Colonic mucosa (tissue), 4 donors: ENCODE measurements at regions not wholly inside any gene's neighbourhood (a gene's known extent, or its start where the extent isn't known, plus 50 kb on each side); places are given as distances from the start of the nearest gene placed in this dataset.

ENCODE experiments used
- DNase-seq: peaks from one replicate; pipeline ENCODE4 v3.0.0-alpha.2; 2020
- H3K27ac ChIP-seq: fragments of 200-600 bp; one replicate; pipeline ENCODE4 v1.8.0; 2021
- H3K27me3 ChIP-seq: fragments of 200-600 bp; one replicate; pipeline ENCODE4 v1.8.0; 2021
- H3K36me3 ChIP-seq: fragments of 200-600 bp; one replicate; pipeline ENCODE4 v1.8.0; 2021
- H3K4me1 ChIP-seq: fragments of 200-600 bp; one replicate; pipeline ENCODE4 v1.8.0; 2021; ENCODE audit warnings: mild to moderate bottlenecking
- H3K4me3 ChIP-seq: fragments of 200-600 bp; one replicate; pipeline ENCODE4 v1.8.0; 2021
- H3K9ac ChIP-seq, 2 donors: one replicate each; pipeline ENCODE4 v1.7.0; 2013; ENCODE audit warnings: control low read depth in 2 of 2, low read depth in 2 of 2, low read length in 2 of 2
- H3K9me3 ChIP-seq: fragments of 200-600 bp; one replicate; pipeline ENCODE4 v1.8.0; 2021
- intact Hi-C: fragments of 100-400 bp; cut with DNase I; formaldehyde crosslinking; loops from one replicate; pipeline ENCODE4 v1.14.1; 2022
- TF ChIP-seq, protein P1 (sequence below): fragments of 200-600 bp; IDR thresholded peaks from one replicate; pipeline ENCODE4 v1.8.0; 2022; ENCODE audit warnings: antibody characterized with exemption, mild to moderate bottlenecking
- donor health status: healthy.
- donor health status: DM: no; HTN: no; CAD: no.
- donor health status: DM: no; HTN: no; CAD: no.

DNA sequence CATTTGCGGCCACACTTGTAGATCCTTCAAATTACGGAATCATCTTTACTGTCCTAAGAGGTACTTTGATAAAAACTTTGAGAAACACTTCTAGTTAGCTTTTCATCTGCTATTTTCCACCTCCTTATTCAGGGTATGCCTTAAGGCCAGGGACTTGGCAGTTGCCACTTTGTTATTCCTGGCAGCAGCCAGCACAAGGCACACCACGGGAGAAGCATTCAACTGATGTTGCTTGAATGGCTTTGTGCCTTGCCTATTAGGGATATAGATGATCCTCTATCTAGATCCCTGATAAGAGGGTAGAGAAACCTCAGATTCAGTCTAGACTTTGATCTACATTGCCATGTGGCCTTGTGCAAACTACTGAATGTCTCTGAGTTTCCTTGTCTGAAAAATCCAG is 70.3 kb upstream of the EPHA4 start:
- intact Hi-C loops: no loop called here
- H3K4me3 ChIP-seq: no peak overlapping the region
- no peak for DNase-seq
- no peaks in the 10 kb centered on the region for H3K9me3 ChIP-seq
- H3K36me3 ChIP-seq: no peaks in the 10 kb centered on the region
- TF ChIP-seq, protein P1, sequence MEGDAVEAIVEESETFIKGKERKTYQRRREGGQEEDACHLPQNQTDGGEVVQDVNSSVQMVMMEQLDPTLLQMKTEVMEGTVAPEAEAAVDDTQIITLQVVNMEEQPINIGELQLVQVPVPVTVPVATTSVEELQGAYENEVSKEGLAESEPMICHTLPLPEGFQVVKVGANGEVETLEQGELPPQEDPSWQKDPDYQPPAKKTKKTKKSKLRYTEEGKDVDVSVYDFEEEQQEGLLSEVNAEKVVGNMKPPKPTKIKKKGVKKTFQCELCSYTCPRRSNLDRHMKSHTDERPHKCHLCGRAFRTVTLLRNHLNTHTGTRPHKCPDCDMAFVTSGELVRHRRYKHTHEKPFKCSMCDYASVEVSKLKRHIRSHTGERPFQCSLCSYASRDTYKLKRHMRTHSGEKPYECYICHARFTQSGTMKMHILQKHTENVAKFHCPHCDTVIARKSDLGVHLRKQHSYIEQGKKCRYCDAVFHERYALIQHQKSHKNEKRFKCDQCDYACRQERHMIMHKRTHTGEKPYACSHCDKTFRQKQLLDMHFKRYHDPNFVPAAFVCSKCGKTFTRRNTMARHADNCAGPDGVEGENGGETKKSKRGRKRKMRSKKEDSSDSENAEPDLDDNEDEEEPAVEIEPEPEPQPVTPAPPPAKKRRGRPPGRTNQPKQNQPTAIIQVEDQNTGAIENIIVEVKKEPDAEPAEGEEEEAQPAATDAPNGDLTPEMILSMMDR: no peak
- no peaks in the 10 kb centered on the region for H3K27me3 ChIP-seq
- no peak overlapping the region for H3K9ac ChIP-seq
- H3K4me1 ChIP-seq: no peaks in the 10 kb centered on the region
- H3K27ac ChIP-seq: no peak overlapping the region

DNA sequence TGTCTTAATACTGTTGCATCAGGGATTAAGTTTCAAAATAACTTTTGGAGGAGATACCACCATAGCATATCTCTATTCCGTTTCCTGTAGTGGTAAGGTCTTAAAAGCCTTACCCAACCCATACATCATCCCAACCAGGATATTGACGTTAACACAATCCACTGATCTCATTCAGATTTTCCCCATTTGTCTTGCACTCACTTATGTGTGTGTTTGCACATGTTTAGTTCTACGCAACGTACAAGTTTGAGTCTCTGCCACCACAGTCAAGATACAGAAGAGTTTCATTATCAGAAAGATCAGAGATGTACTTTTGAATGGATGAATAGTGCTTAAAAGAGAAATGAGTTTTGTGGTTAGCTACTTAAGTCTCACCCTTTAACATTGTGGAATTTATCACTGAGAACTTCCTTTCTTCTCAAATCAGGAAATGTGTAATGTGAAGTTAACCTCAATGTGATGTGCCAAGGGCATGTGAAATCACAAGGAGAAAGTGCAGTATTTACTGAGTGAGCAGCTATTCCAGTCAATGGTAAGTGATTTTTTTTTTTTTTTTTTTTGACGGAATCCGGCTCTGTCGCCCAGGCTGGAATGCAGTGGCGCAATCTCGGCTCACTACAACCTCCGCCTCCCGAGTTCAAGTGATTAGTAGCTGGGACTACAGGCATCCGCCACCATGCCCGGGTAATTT is 69.2 kb upstream of the EPHA4 start:
- H3K9ac ChIP-seq: no peak overlapping the region
- H3K27ac ChIP-seq: no peak overlapping the region
- TF ChIP-seq, protein P1: no peak
- no peaks in the 10 kb centered on the region for H3K9me3 ChIP-seq
- DNase-seq: no peak
- no peaks in the 10 kb centered on the region for H3K36me3 ChIP-seq
- no peaks in the 10 kb centered on the region for H3K4me1 ChIP-seq
- intact Hi-C loops: no loop called here
- H3K27me3 ChIP-seq: no peaks in the 10 kb centered on the region
- no peak overlapping the region for H3K4me3 ChIP-seq

DNA sequence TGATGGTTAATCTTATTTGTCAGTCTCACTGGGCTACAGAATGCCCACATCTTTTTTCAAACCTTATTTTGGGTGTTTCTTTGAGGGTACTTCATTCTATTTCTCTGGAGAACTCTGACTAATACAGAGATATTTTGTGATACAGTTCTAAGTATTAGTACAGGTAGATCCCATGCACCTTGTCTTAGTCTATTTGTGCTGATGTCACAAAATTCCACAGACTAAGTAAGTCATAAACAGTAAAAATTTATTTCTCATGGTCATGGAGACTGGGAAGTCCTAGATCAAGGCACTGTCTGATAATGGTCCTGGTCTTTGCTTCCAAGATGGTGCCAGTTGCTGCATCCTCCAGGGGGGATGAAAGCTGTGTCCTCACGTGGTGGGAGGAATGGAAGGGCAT is 68.6 kb upstream of the EPHA4 start:
- Histone ChIP-seq H3K4me3 (no peak overlapping the region), H3K36me3 (no peaks in the 10 kb centered on the region), H3K9ac (no peak overlapping the region), H3K27me3 (no peaks in the 10 kb centered on the region), H3K9me3 (no peaks in the 10 kb centered on the region), H3K4me1 (no peaks in the 10 kb centered on the region), H3K27ac (no peak overlapping the region)
- intact Hi-C loops: no loop called here
- TF ChIP-seq, protein P1: no peak
- no peak for DNase-seq

DNA sequence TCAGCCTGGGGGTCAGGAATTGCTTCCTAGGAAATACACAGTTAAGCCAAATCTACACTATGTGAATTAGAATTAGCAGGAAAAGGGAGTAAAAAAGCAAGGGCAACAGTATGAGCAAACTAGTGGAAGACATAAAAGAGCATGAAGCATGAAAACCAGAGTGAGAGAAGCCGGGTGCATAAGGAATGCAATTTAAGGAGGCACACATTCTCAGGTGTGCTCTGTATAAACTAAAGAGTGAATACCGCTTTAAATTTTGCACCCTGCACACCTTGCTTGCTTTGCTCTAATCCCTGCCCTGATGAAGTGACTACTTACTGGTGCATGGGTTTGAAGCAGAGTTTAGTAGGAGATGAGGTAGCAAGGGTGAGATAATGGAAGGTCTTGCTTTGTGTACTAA is 65.7 kb upstream of the EPHA4 start:
- no peak overlapping the region for H3K27ac ChIP-seq
- H3K9ac ChIP-seq: no peak overlapping the region
- intact Hi-C loops: no loop called here
- H3K4me3 ChIP-seq: no peak overlapping the region
- no peaks in the 10 kb centered on the region for H3K9me3 ChIP-seq
- H3K27me3 ChIP-seq: no peaks in the 10 kb centered on the region
- H3K36me3 ChIP-seq: no peaks in the 10 kb centered on the region
- TF ChIP-seq, protein P1: no peak
- no peak for DNase-seq
- H3K4me1 ChIP-seq: no peaks in the 10 kb centered on the region

DNA sequence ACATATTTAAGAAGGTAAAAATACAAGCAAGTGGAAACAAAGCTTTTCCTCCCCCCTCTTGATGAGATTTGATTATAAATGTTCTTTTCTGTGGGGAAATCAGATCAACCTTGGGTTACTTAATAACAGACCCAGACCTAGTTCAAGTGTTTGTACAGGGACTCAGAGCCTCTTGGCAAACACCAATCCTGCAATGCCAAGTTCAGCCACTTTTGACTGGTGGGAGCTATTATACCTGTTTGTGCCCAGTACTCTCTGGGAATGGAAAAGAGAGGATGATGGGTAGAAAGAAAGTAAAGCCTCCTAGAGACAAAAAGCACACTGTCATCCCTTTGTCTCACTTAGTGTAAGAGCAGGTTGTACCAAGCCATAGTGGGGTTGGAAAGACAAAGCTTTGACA is 63.8 kb upstream of the EPHA4 start:
- no peak for DNase-seq
- no peaks in the 10 kb centered on the region for H3K27me3 ChIP-seq
- no peak overlapping the region for H3K4me3 ChIP-seq
- no peaks in the 10 kb centered on the region for H3K36me3 ChIP-seq
- no peaks in the 10 kb centered on the region for H3K9me3 ChIP-seq
- TF ChIP-seq, protein P1: no peak
- no peak overlapping the region for H3K9ac ChIP-seq
- intact Hi-C loops: no loop called here
- no peaks in the 10 kb centered on the region for H3K4me1 ChIP-seq
- H3K27ac ChIP-seq: no peak overlapping the region
